K562 (cell line): ENCODE measurements at regions not wholly inside any gene's neighbourhood (a gene's known extent, or its start where the extent isn't known, plus 50 kb on each side); places are given as distances from the start of the nearest gene placed in this dataset.

Experiments
- ATAC-seq: fragments of 200-7000 bp; cut with Tn5 transposase; 3 replicates; pipeline ENCODE4 v1.9.1; 2020; ENCODE audit warnings: moderate library complexity
- BruUV-seq: library from RNA; stranded (reverse); fragments of 400-500 nt; replicated peaks from 2 replicates; lab custom pipeline; 2021; lab: Mats Ljungman, UMichigan
- CTCF ChIA-PET: fragments of 300-600 bp; formaldehyde crosslinking; extraction: SDS; loops from one replicate; lab custom pipeline; 2021; ENCODE audit warnings: low intra/inter-chr PET ratio; lab: Yijun Ruan, JAX
- POLR2A ChIA-PET: fragments of 300-600, 350-650 bp; sonication (Branson Sonifier 250); formaldehyde crosslinking; extraction: SDS; loops from one replicate; lab custom pipeline; 2021; ENCODE audit warnings: antibody characterized with exemption, inconsistent platforms; lab: Yijun Ruan, JAX
- DNase-seq, 4 experiments: peaks; one replicate each; pipeline versions ENCODE4 v3.0.0 to v3.0.0-alpha.2; 2011 to 2018; ENCODE audit warnings: low spot score in 3 of 4, mixed read lengths in 3 of 4; ENCODE audit errors: extremely low read depth in 1 of 4
- FAIRE-seq: peaks from 2 replicates; lab custom pipeline; 2011; peaks lifted over from hg19 to GRCh38; lab: Jason Lieb, UNC
- H2AFZ ChIP-seq: 2 replicates; pipeline ENCODE4 v1.6.0; 2011; ENCODE audit warnings: low read depth, low read length, control low read depth, inconsistent platforms
- H3K27ac ChIP-seq: fragments of 200-600 bp; 3 replicates; pipeline ENCODE4 v1.8.0; 2011; ENCODE audit warnings: low read depth, mild to moderate bottlenecking, control low read depth, inconsistent platforms, low read length, moderate library complexity, mixed read lengths; ENCODE audit errors: extremely low read depth
- H3K27me3 ChIP-seq, 2 experiments: fragments of 300-600 bp in 1 of 2; 2 replicates in 1 of 2; 3 replicates in 1 of 2; pipeline versions ENCODE4 v1.6.0 to v1.8.0; 2011; ENCODE audit warnings: inconsistent platforms in 2 of 2, low read length in 2 of 2, mild to moderate bottlenecking in 1 of 2, mixed read lengths in 1 of 2, moderate library complexity in 1 of 2; ENCODE audit not compliant: control insufficient read depth in 2 of 2, insufficient read depth in 2 of 2
- H3K36me3 ChIP-seq: fragments of 300-600 bp; 3 replicates; pipeline ENCODE4 v1.8.0; 2011; ENCODE audit warnings: mild to moderate bottlenecking, low read length, inconsistent platforms; ENCODE audit not compliant: control insufficient read depth, insufficient read depth
- H3K4me1 ChIP-seq, 2 experiments: fragments of 200-600 bp in 1 of 2; replicated peaks in 1 of 2; 2 replicates in 1 of 2; 3 replicates in 1 of 2; pipeline versions ENCODE4 v1.5.1 to v1.8.0; 2011; ENCODE audit warnings: inconsistent platforms in 2 of 2, low read length in 2 of 2, mild to moderate bottlenecking in 1 of 2, mixed read lengths in 1 of 2, moderate library complexity in 1 of 2; ENCODE audit not compliant: control insufficient read depth in 2 of 2, insufficient read depth in 2 of 2
- H3K4me2 ChIP-seq: 2 replicates; pipeline ENCODE4 v1.6.1; 2011; ENCODE audit warnings: low read length, control low read depth, inconsistent platforms, mixed read lengths; ENCODE audit not compliant: insufficient read depth
- H3K4me3 ChIP-seq: fragments of 200-600 bp; sonication (generic), shearing (Covaris generic); 2 replicates; pipeline ENCODE4 v1.5.1; 2016; ENCODE audit warnings: control low read depth, inconsistent platforms
- H3K79me2 ChIP-seq: fragments of 200-600 bp; 3 replicates; pipeline ENCODE4 v1.8.0; 2011; ENCODE audit warnings: low read length, inconsistent platforms; ENCODE audit not compliant: control insufficient read depth, insufficient read depth
- H3K9ac ChIP-seq, 2 experiments: 2 replicates each; pipeline versions ENCODE4 v1.6.0 to v1.6.1; 2011; ENCODE audit warnings: low read depth in 2 of 2, low read length in 2 of 2, control low read depth in 1 of 2, inconsistent platforms in 1 of 2, mild to moderate bottlenecking in 1 of 2, mixed read lengths in 1 of 2; ENCODE audit not compliant: insufficient read depth in 1 of 2
- H3K9me1 ChIP-seq: one replicate; pipeline ENCODE4 v1.6.0; 2011; ENCODE audit warnings: inconsistent platforms, mild to moderate bottlenecking, low read length, moderate library complexity; ENCODE audit not compliant: control insufficient read depth, insufficient read depth
- H3K9me3 ChIP-seq: replicated peaks from 2 replicates; pipeline ENCODE4 v1.5.1; 2011; ENCODE audit warnings: low read depth, low read length, inconsistent platforms; ENCODE audit not compliant: control insufficient read depth, insufficient read depth
- H4K20me1 ChIP-seq: replicated peaks from 2 replicates; pipeline ENCODE4 v1.6.1; 2011; ENCODE audit warnings: low read length, inconsistent platforms, mixed read lengths; ENCODE audit not compliant: control insufficient read depth, insufficient read depth
- ARID3A ChIP-seq: IDR thresholded peaks from 2 replicates; pipeline ENCODE4 v1.6.1; 2012; ENCODE audit warnings: low read depth, low read length, improper control_type of control experiment, borderline replicate concordance
- ATF6 ChIP-seq: sonication (generic); formaldehyde crosslinking; IDR thresholded peaks from 2 replicates; pipeline ENCODE4 v1.4.0; 2020; ENCODE audit warnings: mild to moderate bottlenecking, missing genetic modification reagents
- C11orf30 ChIP-seq: fragments of 450-650 bp; IDR thresholded peaks from 2 replicates; pipeline ENCODE4 v1.6.1; 2016; ENCODE audit warnings: low read depth, mild to moderate bottlenecking
- CBFA2T2 ChIP-seq: fragments of 450-650 bp; conservative IDR thresholded peaks from 2 replicates; pipeline ENCODE4 v1.6.1; 2017; ENCODE audit warnings: mild to moderate bottlenecking
- GABPA ChIP-seq: fragments of 200-800 bp; sonication (Bioruptor generic); conservative IDR thresholded peaks from 2 replicates; pipeline ENCODE4 v1.6.1; 2016; ENCODE audit warnings: low read depth, missing genetic modification characterization, missing compliant biosample characterization
- MAFF ChIP-seq: IDR thresholded peaks from 2 replicates; pipeline ENCODE4 v1.6.1; 2012; ENCODE audit warnings: low read length, improper control_type of control experiment
- MAFG ChIP-seq: fragments of 450-650 bp; conservative IDR thresholded peaks from 2 replicates; pipeline ENCODE4 v1.6.1; 2016; ENCODE audit warnings: missing genetic modification characterization, missing compliant biosample characterization
- MAFK ChIP-seq: IDR thresholded peaks from 2 replicates; pipeline ENCODE4 v1.6.1; 2011; ENCODE audit warnings: low read length, improper control_type of control experiment
- RUNX1 ChIP-seq: sonication (generic); IDR thresholded peaks from 2 replicates; pipeline ENCODE4 v1.6.1; 2016; ENCODE audit warnings: antibody characterized with exemption, low read depth
- ZNF316 ChIP-seq: fragments of 450-650 bp; IDR thresholded peaks from 2 replicates; pipeline ENCODE4 v1.6.1; 2016
- ZNF778 ChIP-seq: fragments of 450-650 bp; formaldehyde crosslinking; IDR thresholded peaks from 2 replicates; pipeline ENCODE4 v1.4.0; 2020; ENCODE audit warnings: mild to moderate bottlenecking, moderate library complexity
- WGBS: fragments of 100-300 bp; shearing (Covaris generic); methylation state at CpG from one replicate; pipeline ENCODE4 v1.1.6; 2016; ENCODE audit warnings: low coverage, mixed read lengths; ENCODE audit not compliant: insufficient coverage; ENCODE audit errors: missing lambda C conversion rate; 5-methylcytosine and 5-hydroxymethylcytosine counted together
- in situ Hi-C: fragments of 300-500 bp; cut with MboI; formaldehyde crosslinking; loops from 4 replicates; pipeline ENCODE4 v1.15.0; 2018; ENCODE audit warnings: inconsistent platforms, mixed read lengths
- intact Hi-C: fragments of 100-400 bp; cut with micrococcal nuclease; formaldehyde crosslinking; loops from 2 replicates; pipeline ENCODE4 v1.14.2; 2022

GRCh38 chr3:64805978-64806377 lies 118.2 kb upstream of the ADAMTS9 start:
- Histone ChIP-seq H4K20me1 (no peaks in the 10 kb centered on the region), H3K79me2 (no peaks in the 10 kb centered on the region), H3K27ac (no peak overlapping the region), H3K4me1 (no peaks in the 10 kb centered on the region), H2AFZ (no peak overlapping the region), H3K4me2 (no peak overlapping the region), H3K9me3 (no peaks in the 10 kb centered on the region)
- POLR2A ChIA-PET, result no interaction called here
- DNase-seq (no peak), FAIRE-seq (no peak), ATAC-seq (no peak)
- intact Hi-C loops, result no loop called here
- CTCF ChIA-PET, result no interaction called here
- BruUV-seq, result no TSS peak
- TF ChIP-seq ZNF316 (peak; percentile 66), MAFF (peak; percentile 73), C11orf30 (peak; percentile 60), GABPA (tag) (no peak), MAFG (peak; percentile 63), MAFK (peak; percentile 75), RUNX1 (no peak), ARID3A (no peak), ZNF778 (CRISPR knock-in tag) (no peak), CBFA2T2 (no peak), ATF6 (CRISPR knock-in tag) (no peak)
- TF ChIP-seq, all 486 proteins: peak for 5
- 0% methylated on average over 1 of the region's 2 CpGs for WGBS
- peaks cover 0 to 3% of the 10 kb centered on the region in 2 experiments; a peak in 3 of 5 replicates for H3K27me3 ChIP-seq
- no peaks in the 10 kb centered on the region for H3K36me3 ChIP-seq
- H3K4me3 ChIP-seq, result no peak overlapping the region
- no peak overlapping the region for H3K9ac ChIP-seq
- in situ Hi-C loops, result no loop called here
- H3K9me1 ChIP-seq, result no peaks in the 10 kb centered on the region
